ENCODE measurements at regions not wholly inside any gene's neighbourhood (a gene's known extent, or its start where the extent isn't known, plus 50 kb on each side); places are given as distances from the start of the nearest gene placed in this dataset.

- WGBS, 2 donors = 41% methylated on average over 27 of the region's 27 CpGs
- H3K4me3 ChIP-seq (ENCODE audit: low read depth, poor library complexity, severe bottlenecking) = no peak overlapping the region
- TF ChIP-seq, protein P1, sequence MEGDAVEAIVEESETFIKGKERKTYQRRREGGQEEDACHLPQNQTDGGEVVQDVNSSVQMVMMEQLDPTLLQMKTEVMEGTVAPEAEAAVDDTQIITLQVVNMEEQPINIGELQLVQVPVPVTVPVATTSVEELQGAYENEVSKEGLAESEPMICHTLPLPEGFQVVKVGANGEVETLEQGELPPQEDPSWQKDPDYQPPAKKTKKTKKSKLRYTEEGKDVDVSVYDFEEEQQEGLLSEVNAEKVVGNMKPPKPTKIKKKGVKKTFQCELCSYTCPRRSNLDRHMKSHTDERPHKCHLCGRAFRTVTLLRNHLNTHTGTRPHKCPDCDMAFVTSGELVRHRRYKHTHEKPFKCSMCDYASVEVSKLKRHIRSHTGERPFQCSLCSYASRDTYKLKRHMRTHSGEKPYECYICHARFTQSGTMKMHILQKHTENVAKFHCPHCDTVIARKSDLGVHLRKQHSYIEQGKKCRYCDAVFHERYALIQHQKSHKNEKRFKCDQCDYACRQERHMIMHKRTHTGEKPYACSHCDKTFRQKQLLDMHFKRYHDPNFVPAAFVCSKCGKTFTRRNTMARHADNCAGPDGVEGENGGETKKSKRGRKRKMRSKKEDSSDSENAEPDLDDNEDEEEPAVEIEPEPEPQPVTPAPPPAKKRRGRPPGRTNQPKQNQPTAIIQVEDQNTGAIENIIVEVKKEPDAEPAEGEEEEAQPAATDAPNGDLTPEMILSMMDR (IDR thresholded peaks at IDR 0.05) = no peak
- TF ChIP-seq POLR2A (IDR thresholded peaks at IDR 0.05) = no peak
- DNase-seq (ENCODE audit: low spot score in 2 of 2) = no peak
- intact Hi-C loops (cut with DNase I; ENCODE audit: low total_unique reads) = no loop called here
Measured at GRCh38 chr9:135218331-135219225, 131.1 kb downstream of the OLFM1 start.

- intact Hi-C loops (cut with DNase I; ENCODE audit: low total_unique reads) = no loop called here
- TF ChIP-seq POLR2A (IDR thresholded peaks at IDR 0.05) = no peak
- TF ChIP-seq, protein P1 (IDR thresholded peaks at IDR 0.05) = no peak
- H3K4me3 ChIP-seq (ENCODE audit: low read depth, poor library complexity, severe bottlenecking) = no peak overlapping the region
- no peak for DNase-seq (ENCODE audit: low spot score in 2 of 2)
- 80 to 88% methylated on average over 21 of the region's 21 CpGs for WGBS, 2 donors
Measured at GRCh38 chr9:135219676-135220600, 132.5 kb downstream of the OLFM1 start.

- intact Hi-C loops (cut with DNase I; ENCODE audit: low total_unique reads) = no loop called here
- TF ChIP-seq POLR2A (IDR thresholded peaks at IDR 0.05) = no peak
- TF ChIP-seq, protein P1 (IDR thresholded peaks at IDR 0.05) = no peak
- no peak for DNase-seq (ENCODE audit: low spot score in 2 of 2)
- WGBS, 2 donors = 79 to 84% methylated on average over 27 of the region's 28 CpGs
- H3K4me3 ChIP-seq (ENCODE audit: low read depth, poor library complexity, severe bottlenecking) = no peak overlapping the region
Measured at GRCh38 chr9:135220601-135221575, 133.4 kb downstream of the OLFM1 start.

GRCh38 chr9:135221576-135221950 is 134.1 kb downstream of the OLFM1 start:
- intact Hi-C loops (cut with DNase I; ENCODE audit: low total_unique reads) = no loop called here
- TF ChIP-seq, protein P1 (IDR thresholded peaks at IDR 0.05) = no peak
- TF ChIP-seq POLR2A (IDR thresholded peaks at IDR 0.05) = no peak
- WGBS, 2 donors = 66 to 68% methylated on average over 8 to 9 of the region's 9 CpGs
- DNase-seq (ENCODE audit: low spot score in 2 of 2) = no peak
- H3K4me3 ChIP-seq (ENCODE audit: low read depth, poor library complexity, severe bottlenecking) = no peak overlapping the region

GRCh38 chr9:135221951-135222631 is 134.6 kb downstream of the OLFM1 start:
- intact Hi-C loops (cut with DNase I; ENCODE audit: low total_unique reads) = no loop called here
- WGBS, 2 donors = 48 to 72% methylated on average over 12 to 14 of the region's 16 CpGs
- no peak for TF ChIP-seq POLR2A (IDR thresholded peaks at IDR 0.05)
- TF ChIP-seq, protein P1 (IDR thresholded peaks at IDR 0.05) = no peak
- DNase-seq (ENCODE audit: low spot score in 2 of 2) = no peak
- H3K4me3 ChIP-seq (ENCODE audit: low read depth, poor library complexity, severe bottlenecking) = no peak overlapping the region
